Psoas muscle (tissue), 7 donors: ENCODE measurements at regions not wholly inside any gene's neighbourhood (a gene's known extent, or its start where the extent isn't known, plus 50 kb on each side); places are given as distances from the start of the nearest gene placed in this dataset.

Experiments
- ATAC-seq, 4 donors: fragments of 200-7000 bp; cut with Tn5 transposase; one replicate each; pipeline ENCODE4 v1.9.1; 2020; ENCODE audit warnings: moderate library complexity in 3 of 4, mild to moderate bottlenecking in 2 of 4
- DNase-seq, 2 donors: peaks; one replicate each; pipeline ENCODE4 v3.0.0-alpha.2; 2020
- H3K27ac ChIP-seq: fragments of 200-600 bp; one replicate; pipeline ENCODE4 v1.8.0; 2022
- H3K27me3 ChIP-seq, 3 donors: fragments of 200-600 bp in 1 of 3; one replicate each; pipeline versions ENCODE4 v1.6.1 to v1.8.0; 2013 to 2022; ENCODE audit warnings: low read length in 2 of 3, mild to moderate bottlenecking in 2 of 3, moderate library complexity in 1 of 3; ENCODE audit not compliant: insufficient read depth in 3 of 3
- H3K36me3 ChIP-seq, 2 donors: fragments of 200-600 bp in 1 of 2; one replicate each; pipeline versions ENCODE4 v1.6.1 to v1.8.0; 2013 to 2022; ENCODE audit warnings: low read depth in 1 of 2, mild to moderate bottlenecking in 1 of 2, moderate library complexity in 1 of 2; ENCODE audit not compliant: insufficient read depth in 1 of 2
- H3K4me1 ChIP-seq: fragments of 200-600 bp; one replicate; pipeline ENCODE4 v1.8.0; 2022
- H3K4me3 ChIP-seq: fragments of 200-600 bp; one replicate; pipeline ENCODE4 v1.8.0; 2022; ENCODE audit warnings: mild to moderate bottlenecking
- H3K9me3 ChIP-seq: fragments of 200-600 bp; one replicate; pipeline ENCODE4 v1.8.0; 2022
- WGBS, 3 donors: extraction: QIAGEN DNeasy Blood & Tissue Kit; methylation state at CpG; one replicate each; pipeline versions ENCODE4 v1.1.6 to v1.1.7; 2013; 5-methylcytosine and 5-hydroxymethylcytosine counted together
- intact Hi-C, 2 donors: fragments of 100-400 bp; cut with DNase I; formaldehyde crosslinking; loops; one replicate each; pipeline versions ENCODE4 v1.11.0 to v1.14.2; 2022
- TF ChIP-seq, protein P1 (sequence below): fragments of 200-600 bp; IDR thresholded peaks from one replicate; pipeline ENCODE4 v1.8.0; 2022; ENCODE audit warnings: antibody characterized with exemption
- donor health status: healthy with polysubstance abuse.
- donor health status: DM: no; HTN: no; CAD: no; lungs with moderate emphysema.
- donor health status: Bipolar disorder and iron deficiency.
- donor health status: healthy.
- donor health status: DM: yes; HTN: yes; CAD: no.
- donor health status: DM: no; HTN: no; CAD: no.
- donor health status: DM: yes; HTN: yes; CAD: no.

DNA sequence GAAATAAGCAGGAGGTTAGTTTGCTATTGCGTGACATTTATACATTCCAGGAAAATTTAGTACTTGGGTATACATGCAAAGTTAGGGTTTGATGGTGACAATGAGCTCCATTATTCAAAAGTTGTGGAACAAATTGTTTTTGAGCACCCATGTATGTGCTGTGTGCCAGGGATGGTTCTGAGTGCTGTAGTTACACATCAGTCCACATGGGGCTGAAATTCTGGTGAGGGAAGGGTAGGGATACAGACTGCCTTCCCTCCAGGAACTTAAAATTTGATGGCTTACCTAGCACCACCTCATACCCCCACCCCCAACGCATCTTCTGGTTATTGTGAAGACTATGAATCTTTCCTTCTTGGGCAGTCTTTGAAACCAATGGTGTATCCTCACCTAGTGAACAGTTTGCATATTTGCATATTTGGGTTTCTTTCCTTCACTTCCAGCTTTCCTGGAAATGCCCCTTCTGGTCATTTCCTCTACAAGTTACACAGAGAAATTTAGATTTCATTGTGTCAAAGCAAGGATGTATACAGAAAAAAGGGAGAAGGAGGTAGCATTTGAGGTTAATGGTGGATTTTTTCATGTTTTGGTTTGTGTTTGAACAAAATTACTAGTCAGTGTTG is 222.0 kb upstream of the IL12A start:
- TF ChIP-seq, protein P1, sequence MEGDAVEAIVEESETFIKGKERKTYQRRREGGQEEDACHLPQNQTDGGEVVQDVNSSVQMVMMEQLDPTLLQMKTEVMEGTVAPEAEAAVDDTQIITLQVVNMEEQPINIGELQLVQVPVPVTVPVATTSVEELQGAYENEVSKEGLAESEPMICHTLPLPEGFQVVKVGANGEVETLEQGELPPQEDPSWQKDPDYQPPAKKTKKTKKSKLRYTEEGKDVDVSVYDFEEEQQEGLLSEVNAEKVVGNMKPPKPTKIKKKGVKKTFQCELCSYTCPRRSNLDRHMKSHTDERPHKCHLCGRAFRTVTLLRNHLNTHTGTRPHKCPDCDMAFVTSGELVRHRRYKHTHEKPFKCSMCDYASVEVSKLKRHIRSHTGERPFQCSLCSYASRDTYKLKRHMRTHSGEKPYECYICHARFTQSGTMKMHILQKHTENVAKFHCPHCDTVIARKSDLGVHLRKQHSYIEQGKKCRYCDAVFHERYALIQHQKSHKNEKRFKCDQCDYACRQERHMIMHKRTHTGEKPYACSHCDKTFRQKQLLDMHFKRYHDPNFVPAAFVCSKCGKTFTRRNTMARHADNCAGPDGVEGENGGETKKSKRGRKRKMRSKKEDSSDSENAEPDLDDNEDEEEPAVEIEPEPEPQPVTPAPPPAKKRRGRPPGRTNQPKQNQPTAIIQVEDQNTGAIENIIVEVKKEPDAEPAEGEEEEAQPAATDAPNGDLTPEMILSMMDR: peak; percentile 38
- DNase-seq (no peak), ATAC-seq (no peak)
- Histone ChIP-seq H3K36me3 (no peaks in the 10 kb centered on the region), H3K27me3 (peaks cover 0 to 42% (median 0%) of the 10 kb centered on the region in 3 donors), H3K27ac (peak overlapping the region; percentile 86), H3K4me3 (peak overlapping the region; percentile 82), H3K9me3 (no peaks in the 10 kb centered on the region), H3K4me1 (peaks cover 15% of the 10 kb centered on the region)
- WGBS, 3 donors: 77 to 81% (median 79%) methylated on average over 2 of the region's 2 CpGs
- intact Hi-C loops: loop anchor here in 1 of 2 donors (1.0 kb wide), 1 partner anchor 39 kb away; no protein-coding TSS in a partner anchor

- Histone ChIP-seq H3K36me3 (no peaks in the 10 kb centered on the region), H3K9me3 (no peaks in the 10 kb centered on the region), H3K4me3 (no peak overlapping the region), H3K27ac (no peak overlapping the region), H3K27me3 (peaks cover 0 to 21% (median 0%) of the 10 kb centered on the region in 3 donors), H3K4me1 (no peaks in the 10 kb centered on the region)
- ATAC-seq: no peak
- intact Hi-C loops: no loop called here
- WGBS, 3 donors: 84 to 94% (median 88%) methylated on average over 2 of the region's 2 CpGs
- no peak for DNase-seq
- TF ChIP-seq, protein P1: no peak
Observed at GRCh38 chr3:159770998-159771397, 217.6 kb upstream of the IL12A start.

DNA sequence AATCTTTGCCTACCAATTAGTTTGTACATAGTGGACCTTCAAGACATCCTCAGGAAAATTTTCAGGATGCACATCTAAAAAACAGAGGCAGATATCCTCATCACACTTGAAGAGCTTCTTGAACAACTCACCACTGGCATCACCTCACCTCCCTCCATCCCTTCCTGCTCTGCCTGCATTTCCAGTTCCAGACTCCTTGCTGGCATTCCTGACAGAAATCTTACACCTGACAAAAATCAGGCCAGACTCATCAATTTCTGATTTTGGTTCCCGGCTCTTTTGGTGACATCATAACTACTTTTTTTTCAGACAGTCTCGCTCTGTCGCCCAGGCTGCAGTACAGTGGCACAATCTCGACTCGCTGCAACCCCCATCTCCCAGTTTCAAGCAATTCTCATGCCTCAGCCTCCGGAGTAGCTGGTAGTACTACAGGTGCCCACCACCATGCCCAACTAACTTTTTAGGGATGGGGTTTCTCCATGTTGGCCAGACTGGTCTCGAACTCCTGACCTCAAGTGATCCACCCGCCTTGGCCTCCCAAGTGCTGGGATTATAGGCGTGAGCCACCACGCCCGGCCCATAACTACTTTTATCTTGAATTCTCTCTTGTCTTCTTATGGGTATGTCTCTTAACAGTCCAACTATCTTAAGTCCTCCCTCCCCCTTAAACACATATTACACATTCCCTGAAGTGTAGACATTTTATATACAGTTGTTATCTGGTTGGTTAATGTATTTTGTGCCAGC is 216.6 kb upstream of the IL12A start:
- Histone ChIP-seq H3K36me3 (no peaks in the 10 kb centered on the region), H3K27me3 (peaks cover 0 to 12% (median 0%) of the 10 kb centered on the region in 3 donors), H3K4me3 (no peak overlapping the region), H3K27ac (no peak overlapping the region), H3K9me3 (no peaks in the 10 kb centered on the region), H3K4me1 (no peaks in the 10 kb centered on the region)
- TF ChIP-seq, protein P1: no peak
- ATAC-seq: no peak
- intact Hi-C loops: no loop called here
- WGBS, 3 donors: 91 to 93% (median 91%) methylated on average over 11 of the region's 11 CpGs
- no peak for DNase-seq

DNA sequence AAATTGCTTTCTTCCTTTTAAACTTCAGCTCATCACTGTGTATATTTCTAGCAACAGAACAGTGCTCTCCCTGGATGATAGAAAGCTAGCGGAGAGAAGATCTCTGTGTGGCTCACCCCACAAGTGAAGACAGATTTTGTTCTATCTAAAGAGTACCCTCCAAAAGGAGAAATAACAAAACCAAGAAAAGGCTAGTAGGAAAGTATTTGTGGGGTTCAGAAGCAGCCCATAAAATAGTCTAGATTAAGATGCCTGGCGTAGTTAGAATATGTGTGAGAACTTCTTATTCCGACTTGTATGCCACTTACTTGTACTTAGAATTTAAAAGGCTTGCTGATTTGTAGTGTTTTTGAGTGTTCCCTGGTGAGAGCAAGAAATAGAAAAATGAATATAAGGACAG is 214.9 kb upstream of the IL12A start:
- Histone ChIP-seq H3K9me3 (no peaks in the 10 kb centered on the region), H3K27me3 (no peaks in the 10 kb centered on the region), H3K27ac (no peak overlapping the region), H3K4me3 (no peak overlapping the region), H3K36me3 (no peaks in the 10 kb centered on the region), H3K4me1 (no peaks in the 10 kb centered on the region)
- intact Hi-C loops: no loop called here
- no peak for ATAC-seq
- TF ChIP-seq, protein P1: no peak
- DNase-seq: no peak
- 91 to 97% (median 94%) methylated on average over 3 of the region's 3 CpGs for WGBS, 3 donors
